MM.1S (cell line): ENCODE measurements at regions not wholly inside any gene's neighbourhood (a gene's known extent, or its start where the extent isn't known, plus 50 kb on each side); places are given as distances from the start of the nearest gene placed in this dataset.

Experiments used
- CTCF ChIP-seq: fragments of 300-600 bp; sonication (generic); IDR thresholded peaks from 2 replicates; pipeline ENCODE4 v1.5.1; 2016; ENCODE audit warnings: antibody characterized with exemption, low read length, mixed read lengths
- EZH2 ChIP-seq: fragments of 300-600 bp; sonication (generic); optimal IDR thresholded peaks from 2 replicates; pipeline ENCODE3; 2017; ENCODE audit warnings: low read depth, mild to moderate bottlenecking, antibody characterized with exemption, low read length, mixed read lengths

GRCh38 chr1:191969290-191969689 lies 189.0 kb upstream of the RGS18 start:
- no peak for TF ChIP-seq CTCF
- no peak for TF ChIP-seq EZH2
